ENCODE measurements at regions not wholly inside any gene's neighbourhood (a gene's known extent, or its start where the extent isn't known, plus 50 kb on each side); places are given as distances from the start of the nearest gene placed in this dataset.

DNA sequence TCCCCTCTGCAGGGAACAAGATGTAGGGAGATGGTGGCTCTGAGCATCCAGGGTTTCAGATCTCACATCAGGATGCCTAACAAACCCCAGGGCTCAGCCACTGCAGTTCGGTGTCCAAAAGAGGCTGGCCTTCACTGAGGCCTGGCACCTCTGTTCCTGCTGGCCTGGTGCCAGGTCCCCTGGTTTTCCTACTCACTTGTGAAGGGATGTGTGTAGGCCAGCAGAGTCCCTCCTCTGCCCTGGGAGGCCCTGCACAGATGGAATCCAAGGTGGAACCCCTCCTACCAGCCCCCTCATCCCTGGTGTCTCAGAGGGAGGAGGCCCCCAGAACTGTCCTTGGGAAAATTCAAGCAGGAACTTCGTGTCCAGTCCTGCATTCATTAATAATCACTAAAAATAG lies 260.6 kb downstream of the CCSER2 start:
- DNase-seq (ENCODE audit: low read depth) = no peak
- no peaks in the 10 kb centered on the region for H3K4me1 Mint-ChIP-seq (ENCODE audit: low read depth, unreplicated experiment)
- H3K27me3 Mint-ChIP-seq (ENCODE audit: low read depth, unreplicated experiment) = peaks cover 19% of the 10 kb centered on the region
- no peak overlapping the region for H3K27ac Mint-ChIP-seq (ENCODE audit: unreplicated experiment)
- no peak for FAIRE-seq
- H3K4me3 ChIP-seq (ENCODE audit: insufficient read depth, low read depth, low read length) = no peak overlapping the region
- H3K36me3 Mint-ChIP-seq (ENCODE audit: low read depth, unreplicated experiment) = no peaks in the 10 kb centered on the region
- H3K27me3 ChIP-seq (ENCODE audit: insufficient read depth, low read length) = no peaks in the 10 kb centered on the region
- no peaks in the 10 kb centered on the region for H3K4me1 ChIP-seq (ENCODE audit: insufficient read depth, low read length)
- H3K4me3 Mint-ChIP-seq (ENCODE audit: unreplicated experiment) = no peak overlapping the region
- TF ChIP-seq, protein P1, sequence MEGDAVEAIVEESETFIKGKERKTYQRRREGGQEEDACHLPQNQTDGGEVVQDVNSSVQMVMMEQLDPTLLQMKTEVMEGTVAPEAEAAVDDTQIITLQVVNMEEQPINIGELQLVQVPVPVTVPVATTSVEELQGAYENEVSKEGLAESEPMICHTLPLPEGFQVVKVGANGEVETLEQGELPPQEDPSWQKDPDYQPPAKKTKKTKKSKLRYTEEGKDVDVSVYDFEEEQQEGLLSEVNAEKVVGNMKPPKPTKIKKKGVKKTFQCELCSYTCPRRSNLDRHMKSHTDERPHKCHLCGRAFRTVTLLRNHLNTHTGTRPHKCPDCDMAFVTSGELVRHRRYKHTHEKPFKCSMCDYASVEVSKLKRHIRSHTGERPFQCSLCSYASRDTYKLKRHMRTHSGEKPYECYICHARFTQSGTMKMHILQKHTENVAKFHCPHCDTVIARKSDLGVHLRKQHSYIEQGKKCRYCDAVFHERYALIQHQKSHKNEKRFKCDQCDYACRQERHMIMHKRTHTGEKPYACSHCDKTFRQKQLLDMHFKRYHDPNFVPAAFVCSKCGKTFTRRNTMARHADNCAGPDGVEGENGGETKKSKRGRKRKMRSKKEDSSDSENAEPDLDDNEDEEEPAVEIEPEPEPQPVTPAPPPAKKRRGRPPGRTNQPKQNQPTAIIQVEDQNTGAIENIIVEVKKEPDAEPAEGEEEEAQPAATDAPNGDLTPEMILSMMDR (IDR thresholded peaks at IDR 0.05; ENCODE audit: insufficient read depth, low read depth, low read length) = no peak
- no peak for TF ChIP-seq EZH2 (IDR thresholded peaks at IDR 0.05; ENCODE audit: insufficient read depth, low read length)
- H3K4me2 ChIP-seq (ENCODE audit: low read length) = no peak overlapping the region
- no peaks in the 10 kb centered on the region for H4K20me1 ChIP-seq (ENCODE audit: insufficient read depth, low read length)
- H2AFZ ChIP-seq (ENCODE audit: low read depth, low read length) = no peak overlapping the region
- no peaks in the 10 kb centered on the region for H3K9me3 ChIP-seq (ENCODE audit: insufficient read depth, low read depth, low read length)
- no peaks in the 10 kb centered on the region for H3K9me3 Mint-ChIP-seq (ENCODE audit: unreplicated experiment)
- H3K79me2 ChIP-seq (ENCODE audit: insufficient read depth, low read length) = no peaks in the 10 kb centered on the region
- no peak overlapping the region for H3K9ac ChIP-seq (ENCODE audit: low read length)
- H3K36me3 ChIP-seq (ENCODE audit: insufficient read depth, low read length) = no peaks in the 10 kb centered on the region
- H3K27ac ChIP-seq (ENCODE audit: low read depth, low read length) = no peak overlapping the region

DNA sequence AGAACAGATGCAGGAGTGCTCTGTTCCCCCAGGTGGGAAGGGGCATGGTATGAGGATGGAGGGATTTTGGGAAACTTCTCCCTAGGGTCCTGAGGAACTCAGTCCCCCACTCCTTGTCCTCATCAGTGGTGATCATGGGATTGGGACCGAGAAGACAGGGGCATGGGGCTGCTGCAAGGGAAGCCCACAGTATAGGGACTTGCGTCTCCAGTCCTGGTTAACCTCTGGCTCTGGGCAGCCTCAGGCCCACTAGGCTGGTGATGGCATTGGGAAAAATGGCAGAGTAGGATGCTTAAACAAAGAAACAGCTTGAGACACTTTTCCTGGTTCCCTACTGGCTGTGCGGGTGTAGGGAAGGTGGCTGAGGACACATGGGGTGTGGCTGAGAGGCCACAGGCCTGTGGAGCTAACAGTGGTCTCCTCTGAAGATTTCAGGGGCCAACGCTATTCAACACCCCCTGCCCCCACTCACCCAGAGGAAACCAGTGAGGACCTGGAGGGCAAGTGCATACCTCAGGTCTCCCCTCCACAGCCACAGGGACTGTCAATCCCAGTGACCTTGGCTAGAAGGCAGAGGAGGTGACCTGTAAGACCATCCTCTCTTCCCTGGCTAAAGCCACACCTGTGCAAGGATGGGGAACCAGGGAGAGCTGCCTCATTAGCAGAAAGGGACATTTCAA lies 261.3 kb downstream of the CCSER2 start:
- no peaks in the 10 kb centered on the region for H4K20me1 ChIP-seq (ENCODE audit: insufficient read depth, low read length)
- Mint-ChIP-seq H3K4me1 (ENCODE audit: low read depth, unreplicated experiment) (no peaks in the 10 kb centered on the region), H3K4me3 (ENCODE audit: unreplicated experiment) (no peak overlapping the region), H3K9me3 (ENCODE audit: unreplicated experiment) (no peaks in the 10 kb centered on the region), H3K36me3 (ENCODE audit: low read depth, unreplicated experiment) (no peaks in the 10 kb centered on the region), H3K27me3 (ENCODE audit: low read depth, unreplicated experiment) (peaks cover 19% of the 10 kb centered on the region), H3K27ac (ENCODE audit: unreplicated experiment) (no peak overlapping the region)
- DNase-seq (ENCODE audit: low read depth) (no peak), FAIRE-seq (no peak)
- no peak overlapping the region for H3K27ac ChIP-seq (ENCODE audit: low read depth, low read length)
- no peaks in the 10 kb centered on the region for H3K36me3 ChIP-seq (ENCODE audit: insufficient read depth, low read length)
- H3K79me2 ChIP-seq (ENCODE audit: insufficient read depth, low read length) = no peaks in the 10 kb centered on the region
- TF ChIP-seq, protein P1 (IDR thresholded peaks at IDR 0.05; ENCODE audit: insufficient read depth, low read depth, low read length) = no peak
- no peak for TF ChIP-seq EZH2 (IDR thresholded peaks at IDR 0.05; ENCODE audit: insufficient read depth, low read length)
- no peaks in the 10 kb centered on the region for H3K9me3 ChIP-seq (ENCODE audit: insufficient read depth, low read depth, low read length)
- no peak overlapping the region for H3K9ac ChIP-seq (ENCODE audit: low read length)
- H3K27me3 ChIP-seq (ENCODE audit: insufficient read depth, low read length) = no peaks in the 10 kb centered on the region
- H3K4me1 ChIP-seq (ENCODE audit: insufficient read depth, low read length) = no peaks in the 10 kb centered on the region
- H3K4me3 ChIP-seq (ENCODE audit: insufficient read depth, low read depth, low read length) = no peak overlapping the region
- H2AFZ ChIP-seq (ENCODE audit: low read depth, low read length) = no peak overlapping the region
- H3K4me2 ChIP-seq (ENCODE audit: low read length) = no peak overlapping the region
